ENCODE measurements at regions not wholly inside any gene's neighbourhood (a gene's known extent, or its start where the extent isn't known, plus 50 kb on each side); places are given as distances from the start of the nearest gene placed in this dataset.

DNA sequence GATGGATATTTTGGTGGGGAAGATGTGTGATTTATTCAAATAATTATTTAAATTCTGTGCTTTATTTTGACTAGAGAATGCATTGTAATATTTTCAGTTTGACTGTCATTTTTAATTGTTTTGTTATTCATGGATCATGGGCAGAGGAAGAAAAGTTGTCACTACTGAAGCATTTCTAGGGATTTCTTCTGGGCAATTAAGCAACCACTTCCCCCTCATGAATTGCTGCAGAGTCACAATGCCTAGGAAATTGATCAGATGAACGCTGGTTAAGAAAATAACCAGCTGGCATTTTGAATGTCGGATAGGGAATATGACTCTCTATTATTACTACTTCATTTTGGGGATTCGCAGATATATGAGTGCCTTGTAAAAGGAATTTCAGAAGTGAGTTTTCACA is 283.3 kb downstream of the IL15 start:
- DNase-seq (ENCODE audit: extremely low read depth, low read depth) = no peak
- TF ChIP-seq, protein P1, sequence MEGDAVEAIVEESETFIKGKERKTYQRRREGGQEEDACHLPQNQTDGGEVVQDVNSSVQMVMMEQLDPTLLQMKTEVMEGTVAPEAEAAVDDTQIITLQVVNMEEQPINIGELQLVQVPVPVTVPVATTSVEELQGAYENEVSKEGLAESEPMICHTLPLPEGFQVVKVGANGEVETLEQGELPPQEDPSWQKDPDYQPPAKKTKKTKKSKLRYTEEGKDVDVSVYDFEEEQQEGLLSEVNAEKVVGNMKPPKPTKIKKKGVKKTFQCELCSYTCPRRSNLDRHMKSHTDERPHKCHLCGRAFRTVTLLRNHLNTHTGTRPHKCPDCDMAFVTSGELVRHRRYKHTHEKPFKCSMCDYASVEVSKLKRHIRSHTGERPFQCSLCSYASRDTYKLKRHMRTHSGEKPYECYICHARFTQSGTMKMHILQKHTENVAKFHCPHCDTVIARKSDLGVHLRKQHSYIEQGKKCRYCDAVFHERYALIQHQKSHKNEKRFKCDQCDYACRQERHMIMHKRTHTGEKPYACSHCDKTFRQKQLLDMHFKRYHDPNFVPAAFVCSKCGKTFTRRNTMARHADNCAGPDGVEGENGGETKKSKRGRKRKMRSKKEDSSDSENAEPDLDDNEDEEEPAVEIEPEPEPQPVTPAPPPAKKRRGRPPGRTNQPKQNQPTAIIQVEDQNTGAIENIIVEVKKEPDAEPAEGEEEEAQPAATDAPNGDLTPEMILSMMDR (IDR thresholded peaks at IDR 0.05; ENCODE audit: low read depth, low read length) = no peak

DNA sequence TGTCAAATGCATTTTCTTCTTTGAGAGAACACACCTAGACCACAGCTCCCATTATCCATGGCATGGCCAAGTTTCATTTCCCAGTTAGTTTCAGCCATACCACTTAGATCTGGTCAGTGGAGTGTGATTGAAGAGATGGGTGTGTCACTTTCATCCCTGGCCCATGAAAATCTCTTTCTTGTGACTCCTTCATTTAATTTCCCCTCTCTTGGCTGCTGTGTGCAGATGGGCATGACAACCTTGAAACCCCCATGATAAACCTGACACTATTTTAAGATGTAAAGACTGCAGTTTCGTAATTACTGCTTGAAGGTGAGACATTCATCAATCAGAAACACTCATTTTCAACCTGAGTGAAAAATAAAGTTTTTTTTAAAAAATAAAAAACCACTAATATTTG is 284.9 kb downstream of the IL15 start:
- TF ChIP-seq, protein P1 (IDR thresholded peaks at IDR 0.05; ENCODE audit: low read depth, low read length) = no peak
- DNase-seq (ENCODE audit: extremely low read depth, low read depth) = no peak

DNA sequence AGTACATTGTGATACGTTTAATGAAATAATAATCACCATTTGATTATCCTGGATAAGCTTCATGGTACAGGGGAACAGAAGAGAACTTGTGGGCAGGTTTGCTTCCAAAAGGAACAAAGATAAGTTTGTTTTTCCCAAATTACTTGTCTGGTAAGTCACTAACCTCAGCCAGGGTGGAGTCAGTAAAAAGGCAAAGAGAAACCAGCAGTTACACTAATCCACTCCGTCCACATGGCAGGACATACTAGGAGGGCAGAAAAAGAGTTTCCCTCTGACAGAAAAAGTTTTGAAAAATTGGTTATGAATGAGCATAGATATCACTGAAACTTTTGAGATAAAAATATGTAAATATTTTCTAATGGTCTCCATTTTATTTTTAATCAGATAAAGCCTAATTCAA is 285.9 kb downstream of the IL15 start:
- DNase-seq (ENCODE audit: extremely low read depth, low read depth) = no peak
- TF ChIP-seq, protein P1 (IDR thresholded peaks at IDR 0.05; ENCODE audit: low read depth, low read length) = no peak

DNA sequence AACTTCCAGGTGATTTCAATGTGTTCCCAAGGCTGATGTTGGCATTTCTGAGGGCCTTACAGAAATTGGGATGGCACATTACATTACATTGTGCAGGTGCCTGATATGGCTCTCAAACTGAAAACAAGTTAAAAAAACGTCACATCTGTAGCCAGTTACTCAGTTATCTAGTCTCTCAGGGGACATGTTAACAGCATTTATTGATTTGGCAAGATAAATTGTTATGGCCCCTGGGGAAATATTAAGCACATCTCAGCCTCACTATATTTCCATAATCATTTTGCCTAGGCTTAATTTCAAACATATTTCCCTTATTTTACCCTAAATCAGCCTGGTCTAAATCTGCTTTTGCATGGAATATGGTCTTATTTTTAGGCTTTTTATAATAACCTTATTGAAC is 290.0 kb downstream of the IL15 start:
- TF ChIP-seq, protein P1 (IDR thresholded peaks at IDR 0.05; ENCODE audit: low read depth, low read length) = no peak
- DNase-seq (ENCODE audit: extremely low read depth, low read depth) = no peak

DNA sequence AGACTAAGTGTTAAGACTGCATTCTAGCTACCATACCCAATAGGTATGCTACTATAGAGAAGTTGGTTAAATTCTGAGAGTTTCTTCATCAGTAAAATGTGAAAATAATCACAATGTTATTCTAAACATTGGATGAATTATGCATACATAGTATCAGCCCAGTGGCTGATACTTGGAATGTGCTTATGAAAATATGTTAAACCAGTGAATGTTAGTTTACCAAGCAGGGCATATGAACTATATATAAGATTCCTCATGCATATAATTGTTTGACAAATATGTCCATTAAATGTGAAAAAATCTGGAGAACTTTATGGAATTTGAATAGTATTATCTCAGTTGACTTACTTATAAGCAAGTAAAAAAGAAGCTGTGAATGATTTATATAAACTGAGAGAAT is 296.1 kb downstream of the IL15 start:
- TF ChIP-seq, protein P1 (IDR thresholded peaks at IDR 0.05; ENCODE audit: low read depth, low read length) = no peak
- no peak for DNase-seq (ENCODE audit: extremely low read depth, low read depth)

DNA sequence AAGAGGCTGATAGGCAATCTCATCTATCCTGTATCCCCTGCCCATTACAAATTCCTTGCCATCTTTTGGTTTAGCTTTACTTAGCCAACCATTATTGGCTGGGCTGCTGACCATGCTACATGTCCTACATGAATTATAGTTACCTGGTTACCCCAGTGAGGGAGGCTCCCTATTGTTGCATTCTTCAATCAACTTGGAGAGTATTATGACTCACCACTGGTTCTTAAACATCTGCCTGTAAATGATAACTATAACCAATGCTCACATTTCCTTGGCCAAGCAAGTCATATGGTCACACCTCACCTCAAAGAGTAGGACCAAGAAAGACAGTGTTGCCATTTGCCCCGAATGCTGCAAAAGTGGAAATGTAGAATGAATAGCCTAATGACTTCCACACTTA is 297.6 kb downstream of the IL15 start:
- no peak for DNase-seq (ENCODE audit: extremely low read depth, low read depth)
- TF ChIP-seq, protein P1 (IDR thresholded peaks at IDR 0.05; ENCODE audit: low read depth, low read length) = no peak

DNA sequence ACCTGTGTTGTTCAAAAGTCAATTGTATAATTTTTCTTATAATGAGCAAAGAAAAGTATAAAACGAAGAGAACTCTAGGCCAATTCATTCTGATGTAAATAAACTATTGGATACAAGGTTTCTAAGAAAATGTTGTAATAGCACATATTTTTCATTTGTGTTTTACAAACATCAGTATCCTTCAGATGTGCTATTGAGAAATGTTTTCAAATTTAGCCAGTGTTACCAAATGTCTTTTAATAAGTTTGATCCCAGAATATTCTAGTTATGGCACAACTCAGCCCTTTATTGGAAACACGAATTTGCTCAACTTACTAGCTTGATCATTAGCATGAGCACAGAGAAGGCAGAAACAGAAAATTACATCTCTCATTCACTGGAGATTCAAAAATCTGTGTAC is 319.3 kb downstream of the IL15 start:
- TF ChIP-seq, protein P1 (IDR thresholded peaks at IDR 0.05; ENCODE audit: low read depth, low read length) = no peak
- no peak for DNase-seq (ENCODE audit: extremely low read depth, low read depth)

Data from AG09319 (cell line).